SK-N-SH (cell line): ENCODE measurements at regions not wholly inside any gene's neighbourhood (a gene's known extent, or its start where the extent isn't known, plus 50 kb on each side); places are given as distances from the start of the nearest gene placed in this dataset.

Experiments used
- CTCF ChIA-PET: fragments of 300-600, 350-600 bp; formaldehyde crosslinking; extraction: SDS; loops from one replicate; lab custom pipeline; 2021; lab: Yijun Ruan, JAX
- POLR2A ChIA-PET: fragments of 350-600 bp; sonication (Branson Sonifier 250); formaldehyde crosslinking; extraction: SDS; loops from one replicate; lab custom pipeline; 2020; ENCODE audit warnings: antibody characterized with exemption, inconsistent platforms; lab: Yijun Ruan, JAX
- DNase-seq: peaks from one replicate; pipeline ENCODE4 v3.0.0; 2012
- H2AFZ ChIP-seq: fragments of 200-600 bp; sonication (generic); 2 replicates; pipeline ENCODE4 v1.8.1; 2016; ENCODE audit warnings: antibody characterized with exemption, mild to moderate bottlenecking, low read depth
- H3F3A ChIP-seq: fragments of 200-600 bp; sonication (generic); replicated peaks from 2 replicates; pipeline ENCODE3; 2016; ENCODE audit warnings: antibody characterized with exemption, mild to moderate bottlenecking; ENCODE audit not compliant: insufficient read depth
- H3K27ac ChIP-seq, 2 experiments: fragments of 200-500 bp in 1 of 2; fragments of 200-600 bp in 1 of 2; sonication (Bioruptor generic) in 1 of 2; sonication (generic), shearing (Covaris generic) in 1 of 2; 2 replicates each; pipeline versions ENCODE4 v1.5.1 to v1.6.1; 2014 to 2016; ENCODE audit warnings: low read depth in 2 of 2, inconsistent platforms in 1 of 2, low read length in 1 of 2, mild to moderate bottlenecking in 1 of 2, mixed read lengths in 1 of 2
- H3K27me3 ChIP-seq: fragments of 200-600 bp; sonication (generic), shearing (Covaris generic); 2 replicates; pipeline ENCODE4 v1.6.1; 2016; ENCODE audit warnings: mixed run types; ENCODE audit not compliant: insufficient read depth
- H3K36me3 ChIP-seq, 2 experiments: fragments of 200-500 bp in 1 of 2; fragments of 200-600 bp in 1 of 2; sonication (Bioruptor generic) in 1 of 2; sonication (generic) in 1 of 2; replicated peaks in 1 of 2; 2 replicates each; pipeline versions ENCODE3 to v1.5.1; 2014 to 2016; ENCODE audit warnings: low read length in 1 of 2, mild to moderate bottlenecking in 1 of 2; ENCODE audit not compliant: insufficient read depth in 2 of 2, control insufficient read depth in 1 of 2
- H3K4me1 ChIP-seq, 2 experiments: fragments of 200-500 bp in 1 of 2; fragments of 200-600 bp in 1 of 2; sonication (Bioruptor generic) in 1 of 2; sonication (generic), shearing (Covaris generic) in 1 of 2; 2 replicates each; pipeline versions ENCODE4 v1.5.1 to v1.6.1; 2014 to 2016; ENCODE audit warnings: low read depth in 1 of 2, low read length in 1 of 2, mixed run types in 1 of 2; ENCODE audit not compliant: insufficient read depth in 2 of 2, control insufficient read depth in 1 of 2
- H3K4me2 ChIP-seq: fragments of 200-600 bp; sonication (generic), shearing (Covaris generic); 2 replicates; pipeline ENCODE4 v1.6.1; 2017; ENCODE audit warnings: mixed run types
- H3K4me3 ChIP-seq, 2 experiments: fragments of 200-500 bp in 1 of 2; fragments of 200-600 bp in 1 of 2; sonication (Bioruptor generic) in 1 of 2; sonication (generic), shearing (Covaris generic) in 1 of 2; 2 replicates each; pipeline versions ENCODE4 v1.5.1 to v1.8.1; 2014 to 2016; ENCODE audit warnings: low read depth in 2 of 2, inconsistent platforms in 1 of 2, low read length in 1 of 2, mild to moderate bottlenecking in 1 of 2, mixed read lengths in 1 of 2, moderate library complexity in 1 of 2
- H3K79me2 ChIP-seq: fragments of 200-600 bp; sonication (generic); 2 replicates; pipeline ENCODE4 v1.8.1; 2017; ENCODE audit warnings: mild to moderate bottlenecking; ENCODE audit not compliant: insufficient read depth
- H3K9ac ChIP-seq: fragments of 200-600 bp; sonication (generic); 2 replicates; pipeline ENCODE4 v1.6.1; 2017; ENCODE audit warnings: mixed run types
- H3K9me2 ChIP-seq: fragments of 200-600 bp; sonication (generic); 2 replicates; pipeline ENCODE4 v1.6.1; 2017; ENCODE audit warnings: mixed run types
- H3K9me3 ChIP-seq: fragments of 200-600 bp; sonication (generic); 2 replicates; pipeline ENCODE4 v1.6.1; 2017; ENCODE audit warnings: mixed run types, mild to moderate bottlenecking, moderate library complexity
- H4K20me1 ChIP-seq: fragments of 200-600 bp; sonication (generic); 2 replicates; pipeline ENCODE4 v1.6.1; 2017; ENCODE audit warnings: mild to moderate bottlenecking, mixed run types; ENCODE audit not compliant: insufficient read depth
- FOSL2 ChIP-seq: IDR thresholded peaks from 2 replicates; pipeline ENCODE4 v1.4.0; 2012; ENCODE audit warnings: low read depth, mild to moderate bottlenecking, moderate library complexity, borderline replicate concordance
- FOXJ3 ChIP-seq: sonication (generic); formaldehyde crosslinking; IDR thresholded peaks from 2 replicates; pipeline ENCODE4 v1.5.1; 2020; ENCODE audit warnings: mild to moderate bottlenecking, missing genetic modification reagents
- FOXM1 ChIP-seq: IDR thresholded peaks from 2 replicates; pipeline ENCODE4 v1.4.0; 2012; ENCODE audit warnings: low read depth, mild to moderate bottlenecking
- GABPA ChIP-seq: IDR thresholded peaks from 2 replicates; pipeline ENCODE4 v1.4.0; 2012; ENCODE audit warnings: low read depth, mild to moderate bottlenecking
- GATA2 ChIP-seq: sonication (generic); formaldehyde crosslinking; IDR thresholded peaks from 2 replicates; pipeline ENCODE4 v1.5.0; 2020; ENCODE audit warnings: mild to moderate bottlenecking, missing genetic modification reagents
- MEF2A ChIP-seq: IDR thresholded peaks from 2 replicates; pipeline ENCODE4 v1.4.0; 2012; ENCODE audit warnings: low read depth, borderline replicate concordance
- MXI1 ChIP-seq: IDR thresholded peaks from 2 replicates; pipeline ENCODE4 v1.6.1; 2012; ENCODE audit warnings: mild to moderate bottlenecking, low read depth, low read length, improper control_type of control experiment
- NFIC ChIP-seq: IDR thresholded peaks from 2 replicates; pipeline ENCODE4 v1.4.0; 2012; ENCODE audit warnings: borderline replicate concordance
- POLR2AphosphoS5 ChIP-seq: IDR thresholded peaks from 2 replicates; pipeline ENCODE4 v1.6.1; 2012; ENCODE audit warnings: low read depth, low read length
- RFX5 ChIP-seq: IDR thresholded peaks from 2 replicates; pipeline ENCODE4 v1.6.1; 2012; ENCODE audit warnings: mild to moderate bottlenecking, improper control_type of control experiment, low read length
- RXRA ChIP-seq: IDR thresholded peaks from 2 replicates; pipeline ENCODE4 v1.4.0; 2012; ENCODE audit warnings: low read depth, mild to moderate bottlenecking, borderline replicate concordance
- SIN3A ChIP-seq: IDR thresholded peaks from 2 replicates; pipeline ENCODE4 v1.6.1; 2012; ENCODE audit warnings: low read depth, mild to moderate bottlenecking, low read length, moderate library complexity, borderline replicate concordance
- SMC3 ChIP-seq: IDR thresholded peaks from 2 replicates; pipeline ENCODE4 v1.6.1; 2012; ENCODE audit warnings: low read depth, low read length, improper control_type of control experiment
- TAF1 ChIP-seq: IDR thresholded peaks from 2 replicates; pipeline ENCODE4 v1.6.1; 2012; ENCODE audit warnings: low read depth, mild to moderate bottlenecking, low read length, moderate library complexity, borderline replicate concordance
- TCF12 ChIP-seq: IDR thresholded peaks from 2 replicates; pipeline ENCODE4 v1.4.0; 2012
- YY1 ChIP-seq: IDR thresholded peaks from 2 replicates; pipeline ENCODE4 v1.4.0; 2012; ENCODE audit warnings: low read depth, mild to moderate bottlenecking
- WGBS: methylation state at CpG from one replicate; pipeline ENCODE4 v1.1.6; 2017; ENCODE audit warnings: low lambda C conversion rate; 5-methylcytosine and 5-hydroxymethylcytosine counted together
- TF ChIP-seq, protein P1 (sequence below): IDR thresholded peaks from 2 replicates; pipeline ENCODE4 v1.4.0; 2012; ENCODE audit warnings: low read depth, borderline replicate concordance
- TF ChIP-seq, protein P2 (sequence below): IDR thresholded peaks from 2 replicates; pipeline ENCODE4 v1.4.0; 2012; ENCODE audit warnings: low read depth
- TF ChIP-seq, protein P3 (sequence below): IDR thresholded peaks from 2 replicates; pipeline ENCODE4; 2012
- TF ChIP-seq, protein P4 (sequence below): fragments of 200-600 bp; sonication (generic); IDR thresholded peaks from 2 replicates; pipeline ENCODE4 v1.6.1; 2017; ENCODE audit warnings: antibody characterized with exemption, mild to moderate bottlenecking, moderate library complexity

DNA sequence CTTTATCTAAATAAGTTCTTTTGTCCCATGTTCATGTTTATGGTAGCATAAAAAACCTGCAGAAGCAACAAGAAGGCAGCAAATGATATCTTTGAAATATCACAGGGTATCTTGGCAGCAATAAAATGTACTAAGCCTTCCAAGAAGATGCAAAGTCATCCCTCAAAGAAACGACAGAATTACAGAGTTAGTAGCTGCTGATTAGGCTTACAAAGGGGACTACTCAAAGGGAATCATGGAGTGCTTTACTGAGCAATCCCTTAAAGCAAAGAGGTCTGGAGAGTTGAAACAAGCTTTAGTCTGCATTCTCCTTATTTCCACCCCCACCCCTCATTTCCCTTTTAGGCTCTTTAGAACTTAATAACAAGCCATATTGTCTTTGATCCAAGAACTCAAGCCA, 935.0 kb downstream of the SQOR start:
- CTCF ChIA-PET: interaction anchor here (1.6 kb wide), 1 partner anchor 780 kb away, joined by 3 read pairs; no protein-coding TSS in a partner anchor
- POLR2A ChIA-PET: no interaction called here
- no peak for DNase-seq

More for the DNA sequence above, 935.0 kb downstream of the SQOR start:
- peaks cover 0 to 3% of the 10 kb centered on the region in 2 experiments; a peak in 2 of 4 replicates for H3K4me1 ChIP-seq
- TF ChIP-seq, protein P1, sequence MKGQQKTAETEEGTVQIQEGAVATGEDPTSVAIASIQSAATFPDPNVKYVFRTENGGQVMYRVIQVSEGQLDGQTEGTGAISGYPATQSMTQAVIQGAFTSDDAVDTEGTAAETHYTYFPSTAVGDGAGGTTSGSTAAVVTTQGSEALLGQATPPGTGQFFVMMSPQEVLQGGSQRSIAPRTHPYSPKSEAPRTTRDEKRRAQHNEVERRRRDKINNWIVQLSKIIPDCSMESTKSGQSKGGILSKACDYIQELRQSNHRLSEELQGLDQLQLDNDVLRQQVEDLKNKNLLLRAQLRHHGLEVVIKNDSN: no peak
- TF ChIP-seq RXRA (no peak), YY1 (no peak), SMC3 (no peak), FOXJ3 (CRISPR knock-in tag) (no peak), NFIC (no peak), RFX5 (no peak), GATA2 (no peak), TCF12 (no peak), SIN3A (no peak), MEF2A (no peak), GABPA (no peak), TAF1 (no peak), POLR2AphosphoS5 (no peak), MXI1 (no peak), FOSL2 (no peak), FOXM1 (no peak)
- TF ChIP-seq, protein P2, sequence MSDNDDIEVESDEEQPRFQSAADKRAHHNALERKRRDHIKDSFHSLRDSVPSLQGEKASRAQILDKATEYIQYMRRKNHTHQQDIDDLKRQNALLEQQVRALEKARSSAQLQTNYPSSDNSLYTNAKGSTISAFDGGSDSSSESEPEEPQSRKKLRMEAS: no peak
- TF ChIP-seq, protein P3, sequence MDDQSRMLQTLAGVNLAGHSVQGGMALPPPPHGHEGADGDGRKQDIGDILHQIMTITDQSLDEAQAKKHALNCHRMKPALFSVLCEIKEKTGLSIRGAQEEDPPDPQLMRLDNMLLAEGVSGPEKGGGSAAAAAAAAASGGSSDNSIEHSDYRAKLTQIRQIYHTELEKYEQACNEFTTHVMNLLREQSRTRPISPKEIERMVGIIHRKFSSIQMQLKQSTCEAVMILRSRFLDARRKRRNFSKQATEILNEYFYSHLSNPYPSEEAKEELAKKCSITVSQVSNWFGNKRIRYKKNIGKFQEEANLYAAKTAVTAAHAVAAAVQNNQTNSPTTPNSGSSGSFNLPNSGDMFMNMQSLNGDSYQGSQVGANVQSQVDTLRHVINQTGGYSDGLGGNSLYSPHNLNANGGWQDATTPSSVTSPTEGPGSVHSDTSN: no peak
- TF ChIP-seq, protein P4, sequence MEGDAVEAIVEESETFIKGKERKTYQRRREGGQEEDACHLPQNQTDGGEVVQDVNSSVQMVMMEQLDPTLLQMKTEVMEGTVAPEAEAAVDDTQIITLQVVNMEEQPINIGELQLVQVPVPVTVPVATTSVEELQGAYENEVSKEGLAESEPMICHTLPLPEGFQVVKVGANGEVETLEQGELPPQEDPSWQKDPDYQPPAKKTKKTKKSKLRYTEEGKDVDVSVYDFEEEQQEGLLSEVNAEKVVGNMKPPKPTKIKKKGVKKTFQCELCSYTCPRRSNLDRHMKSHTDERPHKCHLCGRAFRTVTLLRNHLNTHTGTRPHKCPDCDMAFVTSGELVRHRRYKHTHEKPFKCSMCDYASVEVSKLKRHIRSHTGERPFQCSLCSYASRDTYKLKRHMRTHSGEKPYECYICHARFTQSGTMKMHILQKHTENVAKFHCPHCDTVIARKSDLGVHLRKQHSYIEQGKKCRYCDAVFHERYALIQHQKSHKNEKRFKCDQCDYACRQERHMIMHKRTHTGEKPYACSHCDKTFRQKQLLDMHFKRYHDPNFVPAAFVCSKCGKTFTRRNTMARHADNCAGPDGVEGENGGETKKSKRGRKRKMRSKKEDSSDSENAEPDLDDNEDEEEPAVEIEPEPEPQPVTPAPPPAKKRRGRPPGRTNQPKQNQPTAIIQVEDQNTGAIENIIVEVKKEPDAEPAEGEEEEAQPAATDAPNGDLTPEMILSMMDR: no peak
- H3K9me3 ChIP-seq: no peaks in the 10 kb centered on the region
- no peaks in the 10 kb centered on the region for H3F3A ChIP-seq
- H3K27ac ChIP-seq: no peak overlapping the region
- no peak overlapping the region for H3K4me3 ChIP-seq
- H3K4me2 ChIP-seq: no peak overlapping the region
- H3K79me2 ChIP-seq: no peaks in the 10 kb centered on the region
- no peaks in the 10 kb centered on the region for H3K36me3 ChIP-seq
- no peak overlapping the region for H2AFZ ChIP-seq
- no peak overlapping the region for H3K9ac ChIP-seq
- H3K9me2 ChIP-seq: no peaks in the 10 kb centered on the region
- H3K27me3 ChIP-seq: no peaks in the 10 kb centered on the region
- no peaks in the 10 kb centered on the region for H4K20me1 ChIP-seq
- WGBS: 18% methylated on average over 1 of the region's 1 CpG
